ENCODE measurements at regions not wholly inside any gene's neighbourhood (a gene's known extent, or its start where the extent isn't known, plus 50 kb on each side); places are given as distances from the start of the nearest gene placed in this dataset.

- TF ChIP-seq CTCF (IDR thresholded peaks at IDR 0.05) (no peak), POLR2A (IDR thresholded peaks at IDR 0.05; ENCODE audit: low read length) (no peak), RCOR1 (IDR thresholded peaks at IDR 0.05; ENCODE audit: low read depth, low read length) (no peak), GATA3 (IDR thresholded peaks at IDR 0.05; ENCODE audit: borderline replicate concordance) (no peak), REST (IDR thresholded peaks at IDR 0.05) (no peak), ZSCAN20 (CRISPR knock-in tag; IDR thresholded peaks at IDR 0.05) (no peak), CEBPB (IDR thresholded peaks at IDR 0.05) (no peak), EP300 (IDR thresholded peaks at IDR 0.05) (no peak)
Measured at GRCh38 chr6:137688230-137688971, 178.7 kb upstream of the TNFAIP3 start.

Data from A549 (cell line).